Left lung (tissue), 4 donors: ENCODE measurements at regions not wholly inside any gene's neighbourhood (a gene's known extent, or its start where the extent isn't known, plus 50 kb on each side); places are given as distances from the start of the nearest gene placed in this dataset.

Experiments
- ATAC-seq: fragments of 200-7000 bp; cut with Tn5 transposase; one replicate; pipeline ENCODE4 v1.9.1; 2020; ENCODE audit warnings: moderate library complexity
- DNase-seq, 4 donors: peaks; one replicate each; pipeline ENCODE4 v3.0.0-alpha.2; 2013 to 2020
- H3K27ac ChIP-seq, 2 donors: fragments of 200-600 bp; sonication (generic) in 1 of 2; one replicate each; pipeline versions ENCODE4 v1.5.0 to v1.8.0; 2020 to 2021
- H3K27me3 ChIP-seq, 2 donors: fragments of 200-600 bp; sonication (generic) in 1 of 2; one replicate each; pipeline versions ENCODE4 v1.5.0 to v1.8.0; 2020 to 2021
- H3K36me3 ChIP-seq, 2 donors: fragments of 200-600 bp; sonication (generic) in 1 of 2; one replicate each; pipeline versions ENCODE4 v1.5.0 to v1.8.0; 2020 to 2021
- H3K4me1 ChIP-seq, 2 donors: fragments of 200-600 bp; one replicate each; pipeline ENCODE4 v1.8.0; 2021
- H3K4me3 ChIP-seq, 2 donors: fragments of 200-600 bp; sonication (generic) in 1 of 2; one replicate each; pipeline versions ENCODE4 v1.5.0 to v1.8.0; 2020 to 2021; ENCODE audit warnings: mild to moderate bottlenecking in 1 of 2
- H3K9me3 ChIP-seq, 2 donors: fragments of 200-600 bp; sonication (generic) in 1 of 2; one replicate each; pipeline versions ENCODE4 v1.5.0 to v1.8.0; 2020 to 2021
- CTCF ChIP-seq, 2 donors: fragments of 200-600 bp; sonication (generic) in 1 of 2; IDR thresholded peaks; one replicate each; pipeline versions ENCODE4 v1.5.0 to v1.8.0; 2021; ENCODE audit warnings: antibody characterized with exemption in 2 of 2
- intact Hi-C, 2 donors: fragments of 100-400 bp; cut with DNase I; formaldehyde crosslinking; loops; one replicate each; pipeline versions ENCODE4 v1.11.2 to v1.14.2; 2022
- donor health status: DM: no; HTN: yes; CAD: no.
- donor health status: DM: no; HTN: no; CAD: no.

GRCh38 chr3:19645093-19645492 is 288.9 kb downstream of the EFHB start:
- Histone ChIP-seq H3K27ac (no peak overlapping the region), H3K27me3 (no peaks in the 10 kb centered on the region), H3K4me3 (no peak overlapping the region), H3K36me3 (no peaks in the 10 kb centered on the region), H3K9me3 (no peaks in the 10 kb centered on the region), H3K4me1 (no peaks in the 10 kb centered on the region)
- intact Hi-C loops = no loop called here
- ATAC-seq (no peak), DNase-seq (no peak)
- TF ChIP-seq CTCF (IDR thresholded peaks at IDR 0.05) = no peak

GRCh38 chr3:19644405-19644804 is 289.6 kb downstream of the EFHB start:
- Histone ChIP-seq H3K4me1 (no peaks in the 10 kb centered on the region), H3K36me3 (no peaks in the 10 kb centered on the region), H3K27ac (no peak overlapping the region), H3K27me3 (no peaks in the 10 kb centered on the region), H3K4me3 (no peak overlapping the region), H3K9me3 (no peaks in the 10 kb centered on the region)
- ATAC-seq (no peak), DNase-seq (no peak)
- intact Hi-C loops = no loop called here
- no peak for TF ChIP-seq CTCF (IDR thresholded peaks at IDR 0.05)

GRCh38 chr3:19641408-19641807 is 292.6 kb downstream of the EFHB start:
- TF ChIP-seq CTCF (IDR thresholded peaks at IDR 0.05) = no peak
- H3K9me3 ChIP-seq = peaks cover 0 to 7% of the 10 kb centered on the region in 2 donors
- ATAC-seq = no peak
- intact Hi-C loops = no loop called here
- H3K27me3 ChIP-seq = no peaks in the 10 kb centered on the region
- no peak overlapping the region for H3K27ac ChIP-seq
- no peak for DNase-seq
- H3K4me1 ChIP-seq = no peaks in the 10 kb centered on the region
- H3K4me3 ChIP-seq = no peak overlapping the region
- no peaks in the 10 kb centered on the region for H3K36me3 ChIP-seq

GRCh38 chr3:19632099-19633074 is 301.6 kb downstream of the EFHB start:
- TF ChIP-seq CTCF (IDR thresholded peaks at IDR 0.05) = no peak
- Histone ChIP-seq H3K27ac (no peak overlapping the region), H3K4me3 (no peak overlapping the region), H3K4me1 (no peaks in the 10 kb centered on the region), H3K27me3 (no peaks in the 10 kb centered on the region), H3K9me3 (peaks cover 0 to 1% of the 10 kb centered on the region in 2 donors), H3K36me3 (no peaks in the 10 kb centered on the region)
- ATAC-seq = no peak
- DNase-seq = no peak
- intact Hi-C loops = no loop called here

- Histone ChIP-seq H3K27me3 (no peaks in the 10 kb centered on the region), H3K4me3 (no peak overlapping the region), H3K4me1 (no peaks in the 10 kb centered on the region), H3K27ac (no peak overlapping the region), H3K36me3 (no peaks in the 10 kb centered on the region), H3K9me3 (peaks cover 0 to 24% of the 10 kb centered on the region in 2 donors)
- no peak for TF ChIP-seq CTCF (IDR thresholded peaks at IDR 0.05)
- no peak for ATAC-seq
- intact Hi-C loops = no loop called here
- no peak for DNase-seq
These were observed 335.1 kb downstream of the EFHB start for GRCh38 chr3:19598870-19599269.
